ENCODE measurements at regions not wholly inside any gene's neighbourhood (a gene's known extent, or its start where the extent isn't known, plus 50 kb on each side); places are given as distances from the start of the nearest gene placed in this dataset.

- DNase-seq (ENCODE audit: insufficient read length, low spot score) (no peak), FAIRE-seq (no peak)
- no peak for TF ChIP-seq CTCF (IDR thresholded peaks at IDR 0.05; ENCODE audit: insufficient read depth, missing control alignments)
Measured at GRCh38 chr4:20037745-20038144, 214.0 kb upstream of the SLIT2 start.

GRCh38 chr4:20030108-20030507 is 221.6 kb upstream of the SLIT2 start:
- FAIRE-seq = no peak
- DNase-seq (ENCODE audit: insufficient read length, low spot score) = no peak
- no peak for TF ChIP-seq CTCF (IDR thresholded peaks at IDR 0.05; ENCODE audit: insufficient read depth, missing control alignments)

- FAIRE-seq (no peak), DNase-seq (ENCODE audit: insufficient read length, low spot score) (no peak)
- TF ChIP-seq CTCF (IDR thresholded peaks at IDR 0.05; ENCODE audit: insufficient read depth, missing control alignments) = no peak
Measured at GRCh38 chr4:20028645-20029044, 223.1 kb upstream of the SLIT2 start.

GRCh38 chr4:20026456-20026855 is 225.2 kb upstream of the SLIT2 start:
- FAIRE-seq = no peak
- TF ChIP-seq CTCF (IDR thresholded peaks at IDR 0.05; ENCODE audit: insufficient read depth, missing control alignments) = no peak
- DNase-seq (ENCODE audit: insufficient read length, low spot score) = no peak

- FAIRE-seq = no peak
- no peak for DNase-seq (ENCODE audit: insufficient read length, low spot score)
- TF ChIP-seq CTCF (IDR thresholded peaks at IDR 0.05; ENCODE audit: insufficient read depth, missing control alignments) = no peak
Measured at GRCh38 chr4:20022471-20022870, 229.2 kb upstream of the SLIT2 start.

- FAIRE-seq = no peak
- TF ChIP-seq CTCF (IDR thresholded peaks at IDR 0.05; ENCODE audit: insufficient read depth, missing control alignments) = no peak
Measured at GRCh38 chr4:20020056-20020455, 231.6 kb upstream of the SLIT2 start.

GRCh38 chr4:20019310-20020015 is 232.2 kb upstream of the SLIT2 start:
- FAIRE-seq (no peak), DNase-seq (ENCODE audit: insufficient read length, low spot score) (no peak)
- TF ChIP-seq CTCF (IDR thresholded peaks at IDR 0.05; ENCODE audit: insufficient read depth, missing control alignments) = no peak

More at GRCh38 chr4:20020056-20020455, 231.6 kb upstream of the SLIT2 start:
- DNase-seq (ENCODE audit: insufficient read length, low spot score) = no peak
